Stimulated activated effector memory CD8-positive, alpha-beta T cell treated with anti-CD3 and anti-CD28 coated beads, Interleukin-12 subunit alpha, Interleukin-12 subunit beta, amount 100 ng/mL, for 72 hours (primary cell): ENCODE measurements at regions not wholly inside any gene's neighbourhood (a gene's known extent, or its start where the extent isn't known, plus 50 kb on each side); places are given as distances from the start of the nearest gene placed in this dataset.
A peak's percentile ranks its signal among the peaks of the same experiment; 100 is the strongest.
"Not testable (repeated sequence)": the region's sequence is repeated elsewhere in the genome, so short reads cannot be mapped to it uniquely, and the experiment has no call there.

Experiments
- ATAC-seq: fragments of 150-1000 bp; cut with Tn5 transposase; 2 replicates; pipeline ENCODE4 v1.10.0; 2021
- DNase-seq, 2 donors: peaks; one replicate each; pipeline ENCODE4 v3.0.0; 2021 to 2022; ENCODE audit warnings: low spot score in 2 of 2
- H3K27ac Mint-ChIP-seq: one replicate; pipeline ENCODE4 v1.8.0; 2022; ENCODE audit warnings: mild to moderate bottlenecking, mixed read lengths
- H3K36me3 Mint-ChIP-seq: one replicate; pipeline ENCODE4 v1.8.0; 2022; ENCODE audit warnings: mild to moderate bottlenecking, mixed read lengths
- H3K4me1 Mint-ChIP-seq: one replicate; pipeline ENCODE4 v1.8.0; 2022; ENCODE audit warnings: mixed read lengths
- H3K4me3 Mint-ChIP-seq: one replicate; pipeline ENCODE4 v1.8.0; 2022; ENCODE audit warnings: mild to moderate bottlenecking, mixed read lengths
- H3K9me3 Mint-ChIP-seq: one replicate; pipeline ENCODE4 v1.8.0; 2022; ENCODE audit warnings: mixed read lengths

- not testable (repeated sequence) for H3K9me3 Mint-ChIP-seq
These were observed 208.0 kb downstream of the NPIPA7 start for GRCh38 chr16:16586969-16587368.

GRCh38 chr16:16588436-16588835 is 209.5 kb downstream of the NPIPA7 start:
- not testable (repeated sequence) for H3K36me3 Mint-ChIP-seq, ATAC-seq, H3K9me3 Mint-ChIP-seq, H3K27ac Mint-ChIP-seq, H3K4me1 Mint-ChIP-seq, DNase-seq, H3K4me3 Mint-ChIP-seq

More at GRCh38 chr16:16586969-16587368, 208.0 kb downstream of the NPIPA7 start:
- not testable (repeated sequence) for DNase-seq, H3K4me3 Mint-ChIP-seq, H3K27ac Mint-ChIP-seq, H3K4me1 Mint-ChIP-seq, ATAC-seq, H3K36me3 Mint-ChIP-seq

GRCh38 chr16:16590654-16591318 is 211.8 kb downstream of the NPIPA7 start:
- not testable (repeated sequence) for H3K4me3 Mint-ChIP-seq, H3K36me3 Mint-ChIP-seq, H3K27ac Mint-ChIP-seq, DNase-seq, H3K9me3 Mint-ChIP-seq, H3K4me1 Mint-ChIP-seq
- peak; percentile 91 for ATAC-seq

- H3K4me3 Mint-ChIP-seq, H3K36me3 Mint-ChIP-seq, H3K27ac Mint-ChIP-seq, H3K9me3 Mint-ChIP-seq: not testable (repeated sequence)
- H3K4me1 Mint-ChIP-seq = peaks cover 13% of the 10 kb centered on the region
- peak; percentile 63 for ATAC-seq
- peak; percentile 24 to 72 for DNase-seq
These were observed 214.4 kb downstream of the NPIPA7 start for GRCh38 chr16:16593156-16593863.

GRCh38 chr16:16595029-16595718 is 216.2 kb downstream of the NPIPA7 start:
- not testable (repeated sequence) for H3K36me3 Mint-ChIP-seq, DNase-seq, H3K27ac Mint-ChIP-seq, H3K4me3 Mint-ChIP-seq, H3K9me3 Mint-ChIP-seq
- peaks cover 13% of the 10 kb centered on the region for H3K4me1 Mint-ChIP-seq
- peak; percentile 53 for ATAC-seq

GRCh38 chr16:16601239-16601638 is 222.3 kb downstream of the NPIPA7 start:
- not testable (repeated sequence) for H3K4me3 Mint-ChIP-seq, ATAC-seq, DNase-seq, H3K27ac Mint-ChIP-seq, H3K4me1 Mint-ChIP-seq, H3K9me3 Mint-ChIP-seq, H3K36me3 Mint-ChIP-seq

GRCh38 chr16:16607401-16608082 is 228.6 kb downstream of the NPIPA7 start:
- not testable (repeated sequence) for H3K4me1 Mint-ChIP-seq, H3K4me3 Mint-ChIP-seq, H3K9me3 Mint-ChIP-seq, H3K36me3 Mint-ChIP-seq, ATAC-seq, DNase-seq, H3K27ac Mint-ChIP-seq

GRCh38 chr16:16609627-16610026 is 230.7 kb downstream of the NPIPA7 start:
- not testable (repeated sequence) for DNase-seq, H3K4me1 Mint-ChIP-seq, H3K9me3 Mint-ChIP-seq, H3K4me3 Mint-ChIP-seq, H3K27ac Mint-ChIP-seq, ATAC-seq, H3K36me3 Mint-ChIP-seq

GRCh38 chr16:16610389-16610967 is 231.5 kb downstream of the NPIPA7 start:
- not testable (repeated sequence) for H3K9me3 Mint-ChIP-seq, H3K27ac Mint-ChIP-seq, H3K4me1 Mint-ChIP-seq, H3K36me3 Mint-ChIP-seq, H3K4me3 Mint-ChIP-seq, DNase-seq
- ATAC-seq = peak; percentile 57

GRCh38 chr16:16613212-16613611 is 234.3 kb downstream of the NPIPA7 start:
- not testable (repeated sequence) for H3K9me3 Mint-ChIP-seq, DNase-seq, H3K27ac Mint-ChIP-seq, H3K36me3 Mint-ChIP-seq, H3K4me1 Mint-ChIP-seq, H3K4me3 Mint-ChIP-seq, ATAC-seq

- not testable (repeated sequence) for H3K9me3 Mint-ChIP-seq, H3K4me1 Mint-ChIP-seq, DNase-seq, H3K27ac Mint-ChIP-seq, ATAC-seq, H3K36me3 Mint-ChIP-seq, H3K4me3 Mint-ChIP-seq
These were observed 235.5 kb downstream of the NPIPA7 start for GRCh38 chr16:16614484-16614883.

GRCh38 chr16:16618963-16619465 is 240.1 kb downstream of the NPIPA7 start:
- H3K9me3 Mint-ChIP-seq, H3K36me3 Mint-ChIP-seq, ATAC-seq, H3K4me3 Mint-ChIP-seq, DNase-seq, H3K27ac Mint-ChIP-seq, H3K4me1 Mint-ChIP-seq: not testable (repeated sequence)

GRCh38 chr16:16624367-16624766 is 245.4 kb downstream of the NPIPA7 start:
- H3K36me3 Mint-ChIP-seq, H3K4me3 Mint-ChIP-seq, ATAC-seq, H3K4me1 Mint-ChIP-seq, H3K9me3 Mint-ChIP-seq, DNase-seq, H3K27ac Mint-ChIP-seq: not testable (repeated sequence)

GRCh38 chr16:16625140-16625539 is 246.2 kb downstream of the NPIPA7 start:
- DNase-seq, H3K4me3 Mint-ChIP-seq, H3K4me1 Mint-ChIP-seq, H3K27ac Mint-ChIP-seq, H3K36me3 Mint-ChIP-seq, ATAC-seq, H3K9me3 Mint-ChIP-seq: not testable (repeated sequence)

- not testable (repeated sequence) for H3K9me3 Mint-ChIP-seq, H3K27ac Mint-ChIP-seq, H3K36me3 Mint-ChIP-seq, H3K4me1 Mint-ChIP-seq, ATAC-seq, DNase-seq, H3K4me3 Mint-ChIP-seq
These were observed 248.9 kb downstream of the NPIPA7 start for GRCh38 chr16:16627865-16628264.
